ENCODE measurements at regions not wholly inside any gene's neighbourhood (a gene's known extent, or its start where the extent isn't known, plus 50 kb on each side); places are given as distances from the start of the nearest gene placed in this dataset.

- DNase-seq = no peak
- no peaks in the 10 kb centered on the region for H3K36me3 Mint-ChIP-seq (ENCODE audit: low read depth)
- no peaks in the 10 kb centered on the region for H3K27me3 ChIP-seq (ENCODE audit: control insufficient read depth, insufficient read depth, low read length, poor library complexity, severe bottlenecking)
- H3K36me3 ChIP-seq (ENCODE audit: control insufficient read depth, insufficient read depth, low read length) = no peaks in the 10 kb centered on the region
- peaks cover 13% of the 10 kb centered on the region for H3K9me3 ChIP-seq (ENCODE audit: control insufficient read depth, low read length)
- H3K4me1 Mint-ChIP-seq = no peaks in the 10 kb centered on the region
- no peak overlapping the region for H3K27ac ChIP-seq (ENCODE audit: low read depth, low read length)
- peaks cover 2% of the 10 kb centered on the region for H3K9me3 Mint-ChIP-seq
- H3K9ac ChIP-seq (ENCODE audit: extremely low read depth, low read length, poor library complexity, severe bottlenecking) = no peak overlapping the region
- H3K27ac Mint-ChIP-seq = no peak overlapping the region
- no peak overlapping the region for H3K4me3 ChIP-seq (ENCODE audit: low read length)
- H3K4me1 ChIP-seq (ENCODE audit: control insufficient read depth, insufficient read depth, low read length) = no peaks in the 10 kb centered on the region
- no peak for TF ChIP-seq CTCF (conservative IDR thresholded peaks at IDR 0.05)
- no peak overlapping the region for H3K4me3 Mint-ChIP-seq
- no peaks in the 10 kb centered on the region for H3K27me3 Mint-ChIP-seq (ENCODE audit: insufficient read depth)
These were observed 195.1 kb downstream of the SI start for GRCh38 chr3:164883171-164883570.

GRCh38 chr3:164879201-164879600 lies 199.1 kb downstream of the SI start:
- no peak overlapping the region for H3K9ac ChIP-seq (ENCODE audit: extremely low read depth, low read length, poor library complexity, severe bottlenecking)
- no peak for TF ChIP-seq CTCF (conservative IDR thresholded peaks at IDR 0.05)
- WGBS, 2 experiments (ENCODE audit: insufficient coverage in 1 of 2, insufficient read length in 1 of 2) = 58 to 68% methylated on average over 2 to 4 of the region's 4 CpGs

GRCh38 chr3:164864454-164864853 lies 213.8 kb downstream of the SI start:
- no peaks in the 10 kb centered on the region for H3K4me1 ChIP-seq (ENCODE audit: control insufficient read depth, insufficient read depth, low read length)
- Mint-ChIP-seq H3K4me3 (no peak overlapping the region), H3K27me3 (ENCODE audit: insufficient read depth) (no peaks in the 10 kb centered on the region), H3K4me1 (peaks cover 11% of the 10 kb centered on the region), H3K9me3 (no peaks in the 10 kb centered on the region), H3K36me3 (ENCODE audit: low read depth) (no peaks in the 10 kb centered on the region), H3K27ac (no peak overlapping the region)
- no peak overlapping the region for H3K27ac ChIP-seq (ENCODE audit: low read depth, low read length)
- H3K9me3 ChIP-seq (ENCODE audit: control insufficient read depth, low read length) = no peaks in the 10 kb centered on the region
- H3K36me3 ChIP-seq (ENCODE audit: control insufficient read depth, insufficient read depth, low read length) = no peaks in the 10 kb centered on the region
- no peak overlapping the region for H3K9ac ChIP-seq (ENCODE audit: extremely low read depth, low read length, poor library complexity, severe bottlenecking)
- DNase-seq = no peak
- no peak overlapping the region for H3K4me3 ChIP-seq (ENCODE audit: low read length)
- WGBS, 2 experiments (ENCODE audit: insufficient coverage in 1 of 2, insufficient read length in 1 of 2) = 0% methylated on average over 1 of the region's 1 CpG; no CpG with 5 or more reads in 1 of the 2 experiments
- no peaks in the 10 kb centered on the region for H3K27me3 ChIP-seq (ENCODE audit: control insufficient read depth, insufficient read depth, low read length, poor library complexity, severe bottlenecking)
- TF ChIP-seq CTCF (conservative IDR thresholded peaks at IDR 0.05) = no peak

More at GRCh38 chr3:164879201-164879600, 199.1 kb downstream of the SI start:
- Histone ChIP-seq H3K4me1 (ENCODE audit: control insufficient read depth, insufficient read depth, low read length) (no peaks in the 10 kb centered on the region), H3K9me3 (ENCODE audit: control insufficient read depth, low read length) (no peaks in the 10 kb centered on the region), H3K27ac (ENCODE audit: low read depth, low read length) (no peak overlapping the region), H3K27me3 (ENCODE audit: control insufficient read depth, insufficient read depth, low read length, poor library complexity, severe bottlenecking) (no peaks in the 10 kb centered on the region), H3K4me3 (ENCODE audit: low read length) (no peak overlapping the region), H3K36me3 (ENCODE audit: control insufficient read depth, insufficient read depth, low read length) (no peaks in the 10 kb centered on the region)
- no peaks in the 10 kb centered on the region for H3K27me3 Mint-ChIP-seq (ENCODE audit: insufficient read depth)
- no peaks in the 10 kb centered on the region for H3K36me3 Mint-ChIP-seq (ENCODE audit: low read depth)
- H3K4me3 Mint-ChIP-seq = no peak overlapping the region
- H3K9me3 Mint-ChIP-seq = no peaks in the 10 kb centered on the region
- peak; percentile 63 for DNase-seq
- H3K4me1 Mint-ChIP-seq = no peaks in the 10 kb centered on the region
- H3K27ac Mint-ChIP-seq = no peak overlapping the region
